BJ (cell line): ENCODE measurements at regions not wholly inside any gene's neighbourhood (a gene's known extent, or its start where the extent isn't known, plus 50 kb on each side); places are given as distances from the start of the nearest gene placed in this dataset.

ENCODE experiments used
- CTCF ChIA-PET: fragments of 350-600 bp; formaldehyde crosslinking; extraction: SDS; loops from one replicate; lab custom pipeline; 2021; ENCODE audit warnings: antibody characterized with exemption, inconsistent platforms; lab: Yijun Ruan, JAX
- POLR2A ChIA-PET: fragments of 300-600 bp; sonication (Branson Sonifier 250); formaldehyde crosslinking; extraction: SDS; loops from one replicate; lab custom pipeline; 2021; ENCODE audit warnings: antibody characterized with exemption; lab: Charles Lee
- DNase-seq: peaks from one replicate; pipeline ENCODE4 v3.0.0-alpha.2; 2011; ENCODE audit warnings: low read depth
- H3K27me3 ChIP-seq: 2 replicates; pipeline ENCODE4 v1.6.0; 2011; ENCODE audit warnings: low read length; ENCODE audit not compliant: control insufficient read depth, insufficient read depth
- H3K36me3 ChIP-seq: 2 replicates; pipeline ENCODE4 v1.5.1; 2011; ENCODE audit warnings: low read length; ENCODE audit not compliant: control insufficient read depth, insufficient read depth
- H3K4me3 ChIP-seq: 2 replicates; pipeline ENCODE4 v1.5.1; 2011; ENCODE audit warnings: low read depth, mild to moderate bottlenecking, control low read depth, low read length
- TF ChIP-seq, protein P1 (sequence below): IDR thresholded peaks from 2 replicates; pipeline ENCODE4 v1.5.1; 2011; ENCODE audit warnings: low read depth, mild to moderate bottlenecking, control low read depth, inconsistent platforms, low read length, moderate library complexity; ENCODE audit not compliant: insufficient read depth

GRCh38 chr15:35170207-35170606 is 85.1 kb upstream of the NANOGP8 start:
- DNase-seq = no peak
- Histone ChIP-seq H3K4me3 (no peak overlapping the region), H3K27me3 (no peaks in the 10 kb centered on the region), H3K36me3 (no peaks in the 10 kb centered on the region)
- TF ChIP-seq, protein P1, sequence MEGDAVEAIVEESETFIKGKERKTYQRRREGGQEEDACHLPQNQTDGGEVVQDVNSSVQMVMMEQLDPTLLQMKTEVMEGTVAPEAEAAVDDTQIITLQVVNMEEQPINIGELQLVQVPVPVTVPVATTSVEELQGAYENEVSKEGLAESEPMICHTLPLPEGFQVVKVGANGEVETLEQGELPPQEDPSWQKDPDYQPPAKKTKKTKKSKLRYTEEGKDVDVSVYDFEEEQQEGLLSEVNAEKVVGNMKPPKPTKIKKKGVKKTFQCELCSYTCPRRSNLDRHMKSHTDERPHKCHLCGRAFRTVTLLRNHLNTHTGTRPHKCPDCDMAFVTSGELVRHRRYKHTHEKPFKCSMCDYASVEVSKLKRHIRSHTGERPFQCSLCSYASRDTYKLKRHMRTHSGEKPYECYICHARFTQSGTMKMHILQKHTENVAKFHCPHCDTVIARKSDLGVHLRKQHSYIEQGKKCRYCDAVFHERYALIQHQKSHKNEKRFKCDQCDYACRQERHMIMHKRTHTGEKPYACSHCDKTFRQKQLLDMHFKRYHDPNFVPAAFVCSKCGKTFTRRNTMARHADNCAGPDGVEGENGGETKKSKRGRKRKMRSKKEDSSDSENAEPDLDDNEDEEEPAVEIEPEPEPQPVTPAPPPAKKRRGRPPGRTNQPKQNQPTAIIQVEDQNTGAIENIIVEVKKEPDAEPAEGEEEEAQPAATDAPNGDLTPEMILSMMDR = no peak
- ChIA-PET POLR2A (no interaction called here), CTCF (interaction anchor here (0.7 to 2.1 kb wide), 3 partner anchors 9 to 958 kb away, joined by 3 to 5 read pairs (median 3); no protein-coding TSS in a partner anchor)

GRCh38 chr15:35168464-35168863 is 83.4 kb upstream of the NANOGP8 start:
- CTCF ChIA-PET = no interaction called here
- H3K4me3 ChIP-seq = no peak overlapping the region
- H3K36me3 ChIP-seq = no peaks in the 10 kb centered on the region
- POLR2A ChIA-PET = no interaction called here
- peak; percentile 17 for DNase-seq
- TF ChIP-seq, protein P1 = no peak
- no peaks in the 10 kb centered on the region for H3K27me3 ChIP-seq

GRCh38 chr15:35167675-35168074 is 82.6 kb upstream of the NANOGP8 start:
- Histone ChIP-seq H3K36me3 (no peaks in the 10 kb centered on the region), H3K4me3 (no peak overlapping the region), H3K27me3 (no peaks in the 10 kb centered on the region)
- POLR2A ChIA-PET = no interaction called here
- no peak for DNase-seq
- CTCF ChIA-PET = interaction anchor here (0.7 to 1.0 kb wide), 2 partner anchors 18 to 160 kb away, joined by 3 read pairs; no protein-coding TSS in a partner anchor
- TF ChIP-seq, protein P1 = no peak

DNA sequence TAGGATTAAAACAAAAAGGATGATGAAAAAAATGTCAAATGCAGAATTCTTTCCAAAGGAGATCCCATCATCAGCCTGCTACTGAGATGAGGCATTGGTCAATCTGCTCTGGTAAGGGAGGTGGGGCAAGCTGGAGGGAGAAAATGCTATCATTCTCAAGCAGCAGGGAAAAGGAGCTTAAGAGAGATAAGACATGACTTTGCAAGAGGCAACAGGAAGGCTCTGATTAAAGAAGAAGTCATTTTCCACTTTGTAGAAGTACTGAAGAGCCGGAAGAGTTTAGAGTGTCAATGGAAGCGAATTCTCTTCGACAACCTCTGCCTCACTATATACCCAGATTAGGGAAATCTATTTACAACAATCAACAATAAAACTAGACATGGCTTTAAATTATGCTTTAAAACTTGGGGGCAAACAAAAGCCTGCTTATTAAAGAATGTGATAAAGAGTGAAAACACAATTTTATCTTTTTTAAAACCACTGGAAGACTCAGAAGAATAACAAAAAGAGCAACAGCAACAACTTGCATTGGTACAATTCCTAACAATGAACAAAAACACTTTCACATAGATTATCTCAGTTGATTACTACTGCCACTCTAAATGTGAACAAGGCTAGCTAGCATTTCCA is 81.8 kb upstream of the NANOGP8 start:
- ChIA-PET CTCF (interaction anchor here (0.7 to 1.0 kb wide), 2 partner anchors 18 to 161 kb away, joined by 3 read pairs; no protein-coding TSS in a partner anchor), POLR2A (no interaction called here)
- no peaks in the 10 kb centered on the region for H3K27me3 ChIP-seq
- H3K36me3 ChIP-seq = no peaks in the 10 kb centered on the region
- TF ChIP-seq, protein P1 = no peak
- H3K4me3 ChIP-seq = no peak overlapping the region
- DNase-seq = no peak

- POLR2A ChIA-PET = no interaction called here
- Histone ChIP-seq H3K27me3 (no peaks in the 10 kb centered on the region), H3K4me3 (no peak overlapping the region), H3K36me3 (no peaks in the 10 kb centered on the region)
- no peak for DNase-seq
- CTCF ChIA-PET = interaction anchor here (0.6 kb wide), 1 partner anchor 9 kb away, joined by 3 read pairs; no protein-coding TSS in a partner anchor
- TF ChIP-seq, protein P1 = no peak
Observed at GRCh38 chr15:35161694-35162093, 76.6 kb upstream of the NANOGP8 start.
